K562 (cell line): ENCODE measurements at regions not wholly inside any gene's neighbourhood (a gene's known extent, or its start where the extent isn't known, plus 50 kb on each side); places are given as distances from the start of the nearest gene placed in this dataset.

Source experiments
- ATF7 ChIP-seq: fragments of 450-650 bp; IDR thresholded peaks from 2 replicates; pipeline ENCODE4 v1.7.1; 2014; ENCODE audit warnings: mild to moderate bottlenecking, moderate library complexity
- CTCF ChIP-seq, 3 experiments: IDR thresholded peaks in 2 of 3; conservative IDR thresholded peaks in 1 of 3; 2 replicates each; pipeline ENCODE4 v1.5.1; 2011 to 2012; ENCODE audit warnings: low read length in 3 of 3, mild to moderate bottlenecking in 3 of 3, control low read depth in 2 of 3, improper control_type of control experiment in 1 of 3, inconsistent platforms in 1 of 3, low read depth in 1 of 3, mixed read lengths in 1 of 3, moderate library complexity in 1 of 3; ENCODE audit not compliant: insufficient read depth in 2 of 3
- E2F6 ChIP-seq, 2 experiments: IDR thresholded peaks; 2 replicates each; pipeline ENCODE4 v1.6.1; 2011; ENCODE audit warnings: borderline replicate concordance in 1 of 2, control low read depth in 1 of 2, low read depth in 1 of 2, low read length in 1 of 2, mild to moderate bottlenecking in 1 of 2, mixed read lengths in 1 of 2, moderate library complexity in 1 of 2; ENCODE audit not compliant: insufficient read depth in 1 of 2, insufficient read length in 1 of 2, poor library complexity in 1 of 2, severe bottlenecking in 1 of 2; ENCODE audit errors: extremely low read depth in 1 of 2
- ELF1 ChIP-seq: fragments of 200-800 bp; sonication (Bioruptor generic); IDR thresholded peaks from 2 replicates; pipeline ENCODE4 v1.6.1; 2016; ENCODE audit warnings: missing genetic modification characterization, missing compliant biosample characterization
- ETS2 ChIP-seq: IDR thresholded peaks from 2 replicates; pipeline ENCODE4 v1.6.1; 2016; ENCODE audit warnings: borderline replicate concordance, missing genetic modification characterization, mild to moderate bottlenecking, moderate library complexity, missing compliant biosample characterization; ENCODE audit not compliant: poor library complexity, severe bottlenecking
- GATA2 ChIP-seq: sonication (generic); formaldehyde crosslinking; IDR thresholded peaks from 2 replicates; pipeline ENCODE4 v1.4.0; 2020; ENCODE audit warnings: mild to moderate bottlenecking, missing genetic modification reagents
- MYNN ChIP-seq, 2 experiments: sonication (generic); formaldehyde crosslinking in 1 of 2; IDR thresholded peaks; 2 replicates each; pipeline versions ENCODE4 v1.5.0 to v1.6.1; 2016 to 2020; ENCODE audit warnings: antibody characterized with exemption in 1 of 2, missing genetic modification reagents in 1 of 2
- RB1 ChIP-seq: fragments of 450-650 bp; IDR thresholded peaks from 2 replicates; pipeline ENCODE4 v1.6.1; 2017; ENCODE audit warnings: low read depth, mild to moderate bottlenecking
- RBFOX2 ChIP-seq: fragments of 200-400 bp; formaldehyde crosslinking; IDR thresholded peaks from 2 replicates; pipeline ENCODE4 v1.6.1; 2017; ENCODE audit warnings: low read depth, mild to moderate bottlenecking, low read length, moderate library complexity
- RNF2 ChIP-seq: sonication (generic); IDR thresholded peaks from 2 replicates; pipeline ENCODE4 v1.6.1; 2016

GRCh38 chr1:102790997-102791396 lies 317.3 kb downstream of the COL11A1 start:
- no peak for TF ChIP-seq RNF2
- TF ChIP-seq MYNN (IDR thresholded peaks at IDR 0.05), result no peak
- TF ChIP-seq MYNN (CRISPR knock-in tag; IDR thresholded peaks at IDR 0.05), result no peak
- TF ChIP-seq ELF1 (tag), result no peak
- no peak for TF ChIP-seq ETS2 (tag)
- no peak for TF ChIP-seq GATA2 (CRISPR knock-in tag)
- no peak for TF ChIP-seq E2F6 (IDR thresholded peaks at IDR 0.05; ENCODE audit: borderline replicate concordance in 1 of 2, extremely low read depth in 1 of 2, insufficient read depth in 1 of 2, insufficient read length in 1 of 2, low read depth in 1 of 2, low read length in 1 of 2, poor library complexity in 1 of 2, severe bottlenecking in 1 of 2)
- no peak for TF ChIP-seq ATF7
- no peak for TF ChIP-seq CTCF (IDR thresholded peaks at IDR 0.05 in 2 of 3, conservative IDR thresholded peaks at IDR 0.05 in 1 of 3; ENCODE audit: insufficient read depth in 2 of 3, low read depth in 1 of 3, low read length in 3 of 3)
- no peak for TF ChIP-seq RBFOX2
- no peak for TF ChIP-seq RB1
